Activated CD4-positive, alpha-beta T cell treated with anti-CD3 and anti-CD28 coated beads for 36 hours (primary cell): ENCODE measurements at regions not wholly inside any gene's neighbourhood (a gene's known extent, or its start where the extent isn't known, plus 50 kb on each side); places are given as distances from the start of the nearest gene placed in this dataset.

ENCODE experiments used
- ATAC-seq: fragments of 200-7000 bp; cut with Tn5 transposase; one replicate; pipeline ENCODE4 v1.10.0; 2021; ENCODE audit warnings: mild to moderate bottlenecking, moderate library complexity
- CTCF ChIA-PET: fragments of 350-600 bp; sonication (Branson Sonifier 250); formaldehyde crosslinking; loops from one replicate; lab custom pipeline; 2021; ENCODE audit warnings: antibody characterized with exemption; lab: Charles Lee
- POLR2A ChIA-PET: fragments of 350-600 bp; sonication (Branson Sonifier 250); formaldehyde crosslinking; loops from one replicate; lab custom pipeline; 2021; ENCODE audit warnings: antibody characterized with exemption, inconsistent platforms; lab: Charles Lee
- DNase-seq: peaks from one replicate; pipeline ENCODE4 v3.0.0-alpha.2; 2020
- H3K27ac Mint-ChIP-seq: one replicate; pipeline ENCODE4 v1.8.0; 2021; ENCODE audit warnings: mixed read lengths
- H3K27me3 Mint-ChIP-seq: one replicate; pipeline ENCODE4 v1.8.0; 2021; ENCODE audit warnings: mixed read lengths
- H3K36me3 Mint-ChIP-seq: one replicate; pipeline ENCODE4 v1.8.0; 2021; ENCODE audit warnings: low read depth, mixed read lengths
- H3K4me1 Mint-ChIP-seq: one replicate; pipeline ENCODE4 v1.8.0; 2021; ENCODE audit warnings: mixed read lengths
- H3K4me3 Mint-ChIP-seq: one replicate; pipeline ENCODE4 v1.8.0; 2021; ENCODE audit warnings: mild to moderate bottlenecking, moderate library complexity, mixed read lengths
- H3K9me3 Mint-ChIP-seq: one replicate; pipeline ENCODE4 v1.8.0; 2021; ENCODE audit warnings: low read depth, mixed read lengths
- intact Hi-C, 2 experiments: fragments of 100-400 bp; cut with DNase I in 1 of 2; cut with micrococcal nuclease in 1 of 2; formaldehyde crosslinking; loops; one replicate each; pipeline versions ENCODE4 v1.14.2 to v1.15.1; 2022 to 2024; cut with DNase I, micrococcal nuclease

- H3K4me3 Mint-ChIP-seq = no peak overlapping the region
- no peak for DNase-seq
- H3K27ac Mint-ChIP-seq = no peak overlapping the region
- H3K36me3 Mint-ChIP-seq = no peaks in the 10 kb centered on the region
- peaks cover 24% of the 10 kb centered on the region for H3K27me3 Mint-ChIP-seq
- intact Hi-C loops = no loop called here
- ChIA-PET POLR2A (no interaction called here), CTCF (interaction anchor here (0.6 to 1.2 kb wide), 2 partner anchors 11 to 389 kb away, joined by 3 read pairs; no protein-coding TSS in a partner anchor)
- peaks cover 4% of the 10 kb centered on the region for H3K4me1 Mint-ChIP-seq
- H3K9me3 Mint-ChIP-seq = no peaks in the 10 kb centered on the region
- ATAC-seq = peak; percentile 42
Measured at GRCh38 chr21:35682904-35683549, 377.3 kb downstream of the SETD4 start.

- Mint-ChIP-seq H3K27me3 (peaks cover 15% of the 10 kb centered on the region), H3K4me1 (peaks cover 4% of the 10 kb centered on the region), H3K9me3 (no peaks in the 10 kb centered on the region), H3K36me3 (no peaks in the 10 kb centered on the region), H3K27ac (no peak overlapping the region), H3K4me3 (no peak overlapping the region)
- ATAC-seq = no peak
- CTCF ChIA-PET = interaction anchor here (0.6 to 1.4 kb wide), 4 partner anchors 12 to 936 kb away, joined by 3 to 5 read pairs (median 3); no protein-coding TSS in a partner anchor
- intact Hi-C loops = no loop called here
- POLR2A ChIA-PET = no interaction called here
- DNase-seq = no peak
Measured at GRCh38 chr21:35681946-35682345, 378.4 kb downstream of the SETD4 start.

GRCh38 chr21:35679076-35679475 is 381.2 kb downstream of the SETD4 start:
- Mint-ChIP-seq H3K27ac (no peak overlapping the region), H3K4me3 (no peak overlapping the region), H3K9me3 (no peaks in the 10 kb centered on the region), H3K36me3 (no peaks in the 10 kb centered on the region), H3K27me3 (peaks cover 20% of the 10 kb centered on the region), H3K4me1 (peaks cover 4% of the 10 kb centered on the region)
- ATAC-seq (no peak), DNase-seq (no peak)
- ChIA-PET CTCF (no interaction called here), POLR2A (no interaction called here)
- intact Hi-C loops = no loop called here

- ChIA-PET POLR2A (no interaction called here), CTCF (interaction anchor here (0.6 kb wide), 1 partner anchor 134 kb away, joined by 3 read pairs; no protein-coding TSS in a partner anchor)
- Mint-ChIP-seq H3K27ac (no peak overlapping the region), H3K27me3 (peaks cover 22% of the 10 kb centered on the region), H3K4me1 (peaks cover 4% of the 10 kb centered on the region), H3K9me3 (no peaks in the 10 kb centered on the region), H3K4me3 (no peak overlapping the region), H3K36me3 (no peaks in the 10 kb centered on the region)
- DNase-seq (no peak), ATAC-seq (no peak)
- intact Hi-C loops = no loop called here
Measured at GRCh38 chr21:35678393-35678792, 381.9 kb downstream of the SETD4 start.

- CTCF ChIA-PET = interaction anchor here (1.0 kb wide), 1 partner anchor 11 kb away, joined by 6 read pairs; no protein-coding TSS in a partner anchor
- no peaks in the 10 kb centered on the region for H3K36me3 Mint-ChIP-seq
- POLR2A ChIA-PET = no interaction called here
Measured at GRCh38 chr21:35677298-35677841, 383.0 kb downstream of the SETD4 start.

GRCh38 chr21:35674895-35675470 is 385.3 kb downstream of the SETD4 start:
- peaks cover 16% of the 10 kb centered on the region for H3K27me3 Mint-ChIP-seq
- no peaks in the 10 kb centered on the region for H3K4me1 Mint-ChIP-seq
- no peak for DNase-seq
- H3K27ac Mint-ChIP-seq = no peak overlapping the region
- no peak for ATAC-seq
- intact Hi-C loops = no loop called here
- H3K9me3 Mint-ChIP-seq = no peaks in the 10 kb centered on the region
- H3K36me3 Mint-ChIP-seq = no peaks in the 10 kb centered on the region
- CTCF ChIA-PET = no interaction called here
- POLR2A ChIA-PET = no interaction called here
- no peak overlapping the region for H3K4me3 Mint-ChIP-seq

More at GRCh38 chr21:35677298-35677841, 383.0 kb downstream of the SETD4 start:
- ATAC-seq (no peak), DNase-seq (no peak)
- no peak overlapping the region for H3K27ac Mint-ChIP-seq
- no peaks in the 10 kb centered on the region for H3K4me1 Mint-ChIP-seq
- no peaks in the 10 kb centered on the region for H3K9me3 Mint-ChIP-seq
- intact Hi-C loops = no loop called here
- H3K4me3 Mint-ChIP-seq = no peak overlapping the region
- H3K27me3 Mint-ChIP-seq = peaks cover 22% of the 10 kb centered on the region

GRCh38 chr21:35674091-35674671 is 386.1 kb downstream of the SETD4 start:
- Mint-ChIP-seq H3K9me3 (no peaks in the 10 kb centered on the region), H3K4me1 (no peaks in the 10 kb centered on the region), H3K27me3 (peaks cover 16% of the 10 kb centered on the region), H3K27ac (no peak overlapping the region), H3K4me3 (no peak overlapping the region), H3K36me3 (no peaks in the 10 kb centered on the region)
- DNase-seq (no peak), ATAC-seq (no peak)
- intact Hi-C loops = no loop called here
- CTCF ChIA-PET = no interaction called here
- POLR2A ChIA-PET = no interaction called here

- CTCF ChIA-PET = interaction anchor here (0.6 to 1.1 kb wide), 2 partner anchors 24 to 209 kb away, joined by 3 read pairs; no protein-coding TSS in a partner anchor
- no peak overlapping the region for H3K27ac Mint-ChIP-seq
Measured at GRCh38 chr21:35672313-35672712, 388.0 kb downstream of the SETD4 start.

GRCh38 chr21:35664683-35665082 is 395.6 kb downstream of the SETD4 start:
- Mint-ChIP-seq H3K36me3 (no peaks in the 10 kb centered on the region), H3K27me3 (peaks cover 6% of the 10 kb centered on the region), H3K9me3 (no peaks in the 10 kb centered on the region), H3K27ac (no peak overlapping the region), H3K4me3 (no peak overlapping the region), H3K4me1 (peaks cover 2% of the 10 kb centered on the region)
- ChIA-PET CTCF (no interaction called here), POLR2A (no interaction called here)
- ATAC-seq = peak; percentile 69
- intact Hi-C loops = no loop called here
- DNase-seq = peak; percentile 38

More at GRCh38 chr21:35672313-35672712, 388.0 kb downstream of the SETD4 start:
- intact Hi-C loops = no loop called here
- no peaks in the 10 kb centered on the region for H3K9me3 Mint-ChIP-seq
- POLR2A ChIA-PET = no interaction called here
- ATAC-seq (no peak), DNase-seq (no peak)
- no peaks in the 10 kb centered on the region for H3K4me1 Mint-ChIP-seq
- H3K36me3 Mint-ChIP-seq = no peaks in the 10 kb centered on the region
- H3K27me3 Mint-ChIP-seq = peaks cover 15% of the 10 kb centered on the region
- H3K4me3 Mint-ChIP-seq = no peak overlapping the region

- ATAC-seq (no peak), DNase-seq (no peak)
- Mint-ChIP-seq H3K9me3 (no peaks in the 10 kb centered on the region), H3K4me3 (no peak overlapping the region), H3K27me3 (peaks cover 4% of the 10 kb centered on the region), H3K4me1 (peaks cover 2% of the 10 kb centered on the region), H3K27ac (no peak overlapping the region), H3K36me3 (no peaks in the 10 kb centered on the region)
- ChIA-PET CTCF (interaction anchor here (0.6 kb wide), 1 partner anchor 194 kb away, joined by 3 read pairs; no protein-coding TSS in a partner anchor), POLR2A (no interaction called here)
- intact Hi-C loops = no loop called here
Measured at GRCh38 chr21:35663856-35664606, 396.3 kb downstream of the SETD4 start.

- peak; percentile 6 for DNase-seq
- ChIA-PET CTCF (interaction anchor here (0.7 kb wide), 1 partner anchor 19 kb away, joined by 4 read pairs; no protein-coding TSS in a partner anchor), POLR2A (no interaction called here)
- peak; percentile 65 for ATAC-seq
- H3K9me3 Mint-ChIP-seq = no peaks in the 10 kb centered on the region
- peaks cover 3% of the 10 kb centered on the region for H3K27me3 Mint-ChIP-seq
- intact Hi-C loops = no loop called here
- no peaks in the 10 kb centered on the region for H3K36me3 Mint-ChIP-seq
- no peak overlapping the region for H3K4me3 Mint-ChIP-seq
- no peak overlapping the region for H3K27ac Mint-ChIP-seq
- peaks cover 11% of the 10 kb centered on the region for H3K4me1 Mint-ChIP-seq
Measured at GRCh38 chr21:35658242-35658641, 402.1 kb downstream of the SETD4 start.
